22Rv1 (cell line): ENCODE measurements at regions not wholly inside any gene's neighbourhood (a gene's known extent, or its start where the extent isn't known, plus 50 kb on each side); places are given as distances from the start of the nearest gene placed in this dataset.

Experiments
- ZFX ChIP-seq: fragments of 450-650 bp; IDR thresholded peaks from 2 replicates; pipeline ENCODE4 v1.6.1; 2017; ENCODE audit warnings: antibody characterized with exemption, borderline replicate concordance
- TF ChIP-seq, protein P1 (sequence below): fragments of 450-650 bp; IDR thresholded peaks from 2 replicates; pipeline ENCODE4 v1.5.1; 2017; ENCODE audit warnings: mild to moderate bottlenecking

DNA sequence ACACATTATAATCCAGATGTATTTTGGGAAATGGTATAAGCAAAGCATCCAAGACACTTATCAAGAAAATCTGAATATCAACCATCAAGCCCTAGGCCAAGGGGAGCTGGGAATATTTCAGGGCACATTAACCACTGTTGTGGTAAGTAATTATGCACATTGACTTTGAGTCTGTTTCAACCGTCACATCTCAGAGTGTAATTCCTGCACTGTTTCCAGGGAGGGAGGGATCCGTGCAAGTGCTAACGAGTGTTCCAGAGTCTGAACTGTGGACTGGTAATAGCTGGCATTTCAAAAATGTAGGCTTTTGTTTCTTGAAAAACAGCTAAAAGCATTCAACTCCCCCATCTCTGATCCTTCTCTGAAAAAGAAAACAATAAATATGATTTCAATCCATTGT, 681.6 kb downstream of the BCL11A start:
- TF ChIP-seq, protein P1, sequence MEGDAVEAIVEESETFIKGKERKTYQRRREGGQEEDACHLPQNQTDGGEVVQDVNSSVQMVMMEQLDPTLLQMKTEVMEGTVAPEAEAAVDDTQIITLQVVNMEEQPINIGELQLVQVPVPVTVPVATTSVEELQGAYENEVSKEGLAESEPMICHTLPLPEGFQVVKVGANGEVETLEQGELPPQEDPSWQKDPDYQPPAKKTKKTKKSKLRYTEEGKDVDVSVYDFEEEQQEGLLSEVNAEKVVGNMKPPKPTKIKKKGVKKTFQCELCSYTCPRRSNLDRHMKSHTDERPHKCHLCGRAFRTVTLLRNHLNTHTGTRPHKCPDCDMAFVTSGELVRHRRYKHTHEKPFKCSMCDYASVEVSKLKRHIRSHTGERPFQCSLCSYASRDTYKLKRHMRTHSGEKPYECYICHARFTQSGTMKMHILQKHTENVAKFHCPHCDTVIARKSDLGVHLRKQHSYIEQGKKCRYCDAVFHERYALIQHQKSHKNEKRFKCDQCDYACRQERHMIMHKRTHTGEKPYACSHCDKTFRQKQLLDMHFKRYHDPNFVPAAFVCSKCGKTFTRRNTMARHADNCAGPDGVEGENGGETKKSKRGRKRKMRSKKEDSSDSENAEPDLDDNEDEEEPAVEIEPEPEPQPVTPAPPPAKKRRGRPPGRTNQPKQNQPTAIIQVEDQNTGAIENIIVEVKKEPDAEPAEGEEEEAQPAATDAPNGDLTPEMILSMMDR = no peak
- no peak for TF ChIP-seq ZFX
